Karpas-422 (cell line): ENCODE measurements at regions not wholly inside any gene's neighbourhood (a gene's known extent, or its start where the extent isn't known, plus 50 kb on each side); places are given as distances from the start of the nearest gene placed in this dataset.

Experiments used
- DNase-seq: peaks from one replicate; pipeline ENCODE4 v3.0.0-alpha.2; 2015
- H2AFZ ChIP-seq: fragments of 200-600 bp; sonication (generic); 2 replicates; pipeline ENCODE4 v1.6.1; 2014; ENCODE audit warnings: antibody characterized with exemption, low read length, mixed read lengths
- H3K27ac ChIP-seq: fragments of 200-600 bp; sonication (generic); 2 replicates; pipeline ENCODE4 v1.5.1; 2014; ENCODE audit warnings: mild to moderate bottlenecking, low read length, moderate library complexity
- H3K27me3 ChIP-seq: fragments of 200-600 bp; sonication (generic); 2 replicates; pipeline ENCODE4 v1.6.1; 2014; ENCODE audit warnings: low read length, mixed read lengths
- H3K36me3 ChIP-seq: fragments of 200-600 bp; sonication (generic); 2 replicates; pipeline ENCODE4 v1.6.1; 2014; ENCODE audit warnings: low read length, mixed read lengths; ENCODE audit not compliant: insufficient read depth
- H3K4me1 ChIP-seq: fragments of 200-600 bp; sonication (generic); 2 replicates; pipeline ENCODE4 v1.6.1; 2014; ENCODE audit warnings: mild to moderate bottlenecking, low read length, mixed read lengths
- H3K4me2 ChIP-seq: fragments of 200-600 bp; sonication (generic); 2 replicates; pipeline ENCODE4 v1.6.1; 2014; ENCODE audit warnings: low read length, low read depth, mild to moderate bottlenecking; ENCODE audit not compliant: poor library complexity, severe bottlenecking
- H3K4me3 ChIP-seq: fragments of 200-600 bp; sonication (generic); 2 replicates; pipeline ENCODE4 v1.5.1; 2014; ENCODE audit warnings: mild to moderate bottlenecking, antibody characterized with exemption, low read length, mixed read lengths
- H3K79me2 ChIP-seq: fragments of 200-600 bp; sonication (generic); 2 replicates; pipeline ENCODE4 v1.6.1; 2014; ENCODE audit warnings: mild to moderate bottlenecking, low read length, mixed read lengths
- H3K9ac ChIP-seq: fragments of 200-600 bp; sonication (generic); 2 replicates; pipeline ENCODE4 v1.6.0; 2014; ENCODE audit warnings: low read length
- H3K9me2 ChIP-seq: fragments of 200-600 bp; sonication (generic), shearing (Covaris generic); replicated peaks from 2 replicates; pipeline ENCODE4 v1.6.0; 2014; ENCODE audit warnings: mild to moderate bottlenecking, low read length, moderate library complexity; ENCODE audit not compliant: insufficient read depth
- H3K9me3 ChIP-seq: fragments of 300-700, 200-600 bp; sonication (generic); 2 replicates; pipeline ENCODE4 v1.6.1; 2014; ENCODE audit warnings: low read length, mixed read lengths
- H4K20me1 ChIP-seq: fragments of 200-600 bp; sonication (generic); 2 replicates; pipeline ENCODE4 v1.6.1; 2014; ENCODE audit warnings: mild to moderate bottlenecking, antibody characterized with exemption, low read length, low read depth; ENCODE audit not compliant: insufficient read depth

DNA sequence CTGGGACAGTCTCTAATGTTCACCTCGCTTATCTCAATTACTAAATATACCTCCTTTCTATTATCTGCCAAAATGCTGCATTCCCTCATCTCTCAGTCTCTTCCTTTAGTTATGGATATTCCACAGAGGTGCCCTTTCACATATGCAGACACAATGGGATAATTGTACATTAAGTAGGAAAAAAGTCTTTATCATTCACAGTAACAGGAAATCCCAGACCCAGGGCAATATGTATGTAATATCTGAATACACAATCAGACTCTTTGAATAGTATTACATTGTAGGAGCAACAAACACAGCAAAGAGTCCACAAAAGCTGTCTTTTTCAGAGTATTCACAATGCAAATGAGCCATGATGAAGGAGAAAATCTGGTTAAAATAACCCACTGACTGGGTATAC lies 1399.0 kb upstream of the ZEB2 start:
- H3K9me3 ChIP-seq: no peaks in the 10 kb centered on the region
- no peaks in the 10 kb centered on the region for H4K20me1 ChIP-seq
- no peaks in the 10 kb centered on the region for H3K79me2 ChIP-seq
- H3K9me2 ChIP-seq: no peaks in the 10 kb centered on the region
- H2AFZ ChIP-seq: no peak overlapping the region
- no peaks in the 10 kb centered on the region for H3K36me3 ChIP-seq
- no peak for DNase-seq
- no peak overlapping the region for H3K4me2 ChIP-seq
- no peaks in the 10 kb centered on the region for H3K4me1 ChIP-seq
- H3K27me3 ChIP-seq: no peaks in the 10 kb centered on the region
- H3K27ac ChIP-seq: no peak overlapping the region
- H3K9ac ChIP-seq: no peak overlapping the region
- no peak overlapping the region for H3K4me3 ChIP-seq

DNA sequence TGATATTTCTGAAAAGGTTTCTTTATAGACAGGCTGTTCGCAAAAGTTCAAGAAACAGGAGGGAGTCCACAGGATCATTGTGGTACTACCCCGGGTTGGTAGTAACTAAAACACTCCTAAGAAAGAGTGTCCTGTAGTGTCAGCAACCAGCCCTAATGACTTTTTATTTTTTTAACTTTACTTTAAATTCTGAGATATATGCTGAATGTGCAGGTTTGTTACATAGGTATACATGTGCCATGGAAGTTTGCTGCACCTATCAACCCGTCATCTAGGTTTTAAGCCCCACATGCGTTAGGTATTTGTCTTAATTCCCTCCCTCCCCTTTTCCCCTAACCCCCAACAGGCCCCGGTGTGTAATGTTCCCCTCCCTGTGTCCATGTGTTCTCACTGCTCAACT lies 1396.9 kb upstream of the ZEB2 start:
- no peaks in the 10 kb centered on the region for H3K9me3 ChIP-seq
- no peaks in the 10 kb centered on the region for H3K36me3 ChIP-seq
- H3K27me3 ChIP-seq: no peaks in the 10 kb centered on the region
- no peak overlapping the region for H3K27ac ChIP-seq
- no peaks in the 10 kb centered on the region for H3K4me1 ChIP-seq
- DNase-seq: no peak
- no peak overlapping the region for H2AFZ ChIP-seq
- no peaks in the 10 kb centered on the region for H3K79me2 ChIP-seq
- H3K4me3 ChIP-seq: no peak overlapping the region
- no peak overlapping the region for H3K4me2 ChIP-seq
- H3K9ac ChIP-seq: no peak overlapping the region
- no peaks in the 10 kb centered on the region for H4K20me1 ChIP-seq
- H3K9me2 ChIP-seq: no peaks in the 10 kb centered on the region

DNA sequence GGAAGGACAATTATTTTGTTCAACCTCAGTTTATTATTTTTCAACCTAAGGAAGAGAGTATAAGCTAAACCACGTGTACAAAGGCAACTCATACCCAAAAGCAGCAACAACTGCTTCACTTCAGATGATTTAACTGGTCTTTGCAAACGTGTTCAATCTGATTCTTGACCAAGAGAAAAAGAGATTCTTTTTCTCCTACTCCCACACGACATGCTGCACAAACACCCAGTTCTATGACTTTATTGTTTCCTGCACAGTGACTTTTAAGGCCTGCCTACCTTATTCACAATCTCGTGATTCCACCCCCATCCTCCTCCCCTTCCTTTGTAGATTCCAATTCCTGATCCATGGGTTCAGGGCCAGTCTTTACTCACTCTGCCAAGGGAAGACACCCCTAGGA lies 1394.8 kb upstream of the ZEB2 start:
- no peaks in the 10 kb centered on the region; the same call in 1 of the 2 replicates for H3K27me3 ChIP-seq
- no peaks in the 10 kb centered on the region for H3K36me3 ChIP-seq
- H3K9ac ChIP-seq: no peak overlapping the region
- no peak overlapping the region for H2AFZ ChIP-seq
- H3K27ac ChIP-seq: no peak overlapping the region
- no peaks in the 10 kb centered on the region for H3K4me1 ChIP-seq
- DNase-seq: no peak
- H3K9me2 ChIP-seq: no peaks in the 10 kb centered on the region
- H3K4me3 ChIP-seq: no peak overlapping the region
- H3K9me3 ChIP-seq: no peaks in the 10 kb centered on the region
- H3K79me2 ChIP-seq: no peaks in the 10 kb centered on the region
- no peaks in the 10 kb centered on the region for H4K20me1 ChIP-seq
- no peak overlapping the region for H3K4me2 ChIP-seq

DNA sequence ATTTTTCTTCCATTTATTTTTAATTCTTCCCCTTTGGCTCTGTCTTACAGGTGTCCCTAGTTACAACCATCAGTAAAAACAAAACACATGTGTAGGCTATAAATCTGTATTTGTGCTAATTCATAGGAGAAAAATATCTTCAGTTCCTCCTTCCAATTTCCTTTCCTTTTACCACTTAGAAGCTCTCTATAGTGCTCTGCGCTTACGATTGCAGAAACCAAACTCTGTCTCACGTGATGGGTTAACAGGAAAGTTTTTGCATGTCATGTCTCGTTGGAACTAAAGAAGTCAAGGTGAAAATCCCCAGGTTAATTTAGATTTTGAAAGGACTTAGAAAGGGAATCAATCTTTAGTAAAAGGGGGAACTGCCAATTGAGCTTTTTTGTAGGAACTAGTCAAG lies 1390.5 kb upstream of the ZEB2 start:
- Histone ChIP-seq H3K27me3 (no peaks in the 10 kb centered on the region; the same call in 1 of the 2 replicates), H3K79me2 (no peaks in the 10 kb centered on the region), H3K36me3 (no peaks in the 10 kb centered on the region), H3K9me3 (no peaks in the 10 kb centered on the region), H3K4me1 (no peaks in the 10 kb centered on the region), H3K27ac (no peak overlapping the region), H3K9me2 (no peaks in the 10 kb centered on the region), H3K9ac (no peak overlapping the region), H3K4me3 (no peak overlapping the region), H3K4me2 (no peak overlapping the region), H2AFZ (no peak overlapping the region), H4K20me1 (no peaks in the 10 kb centered on the region)
- no peak for DNase-seq

DNA sequence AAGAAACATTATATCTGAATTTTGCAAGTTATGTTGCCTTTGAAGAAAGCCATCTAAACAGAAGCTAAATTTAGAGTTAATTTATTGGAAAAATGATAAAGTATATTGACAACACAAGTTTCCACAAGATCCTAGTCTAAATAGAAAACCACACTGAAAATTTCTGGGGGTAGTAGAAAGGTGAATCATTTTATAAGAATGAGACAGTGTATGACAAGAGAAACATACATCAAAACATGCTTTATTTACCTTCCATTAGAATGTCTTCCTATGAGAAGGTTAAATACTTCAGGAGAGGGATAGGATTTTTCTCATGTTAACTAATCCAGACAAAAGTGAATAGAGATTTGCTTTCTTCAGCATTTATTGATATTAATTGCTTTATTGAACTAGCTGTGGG lies 1389.8 kb upstream of the ZEB2 start:
- Histone ChIP-seq H3K4me1 (no peaks in the 10 kb centered on the region), H3K4me2 (no peak overlapping the region), H3K9ac (no peak overlapping the region), H3K9me3 (no peaks in the 10 kb centered on the region), H3K9me2 (no peaks in the 10 kb centered on the region), H2AFZ (no peak overlapping the region), H3K79me2 (no peaks in the 10 kb centered on the region), H3K36me3 (no peaks in the 10 kb centered on the region), H3K4me3 (no peak overlapping the region), H4K20me1 (no peaks in the 10 kb centered on the region), H3K27ac (no peak overlapping the region), H3K27me3 (no peaks in the 10 kb centered on the region; the same call in 1 of the 2 replicates)
- no peak for DNase-seq

DNA sequence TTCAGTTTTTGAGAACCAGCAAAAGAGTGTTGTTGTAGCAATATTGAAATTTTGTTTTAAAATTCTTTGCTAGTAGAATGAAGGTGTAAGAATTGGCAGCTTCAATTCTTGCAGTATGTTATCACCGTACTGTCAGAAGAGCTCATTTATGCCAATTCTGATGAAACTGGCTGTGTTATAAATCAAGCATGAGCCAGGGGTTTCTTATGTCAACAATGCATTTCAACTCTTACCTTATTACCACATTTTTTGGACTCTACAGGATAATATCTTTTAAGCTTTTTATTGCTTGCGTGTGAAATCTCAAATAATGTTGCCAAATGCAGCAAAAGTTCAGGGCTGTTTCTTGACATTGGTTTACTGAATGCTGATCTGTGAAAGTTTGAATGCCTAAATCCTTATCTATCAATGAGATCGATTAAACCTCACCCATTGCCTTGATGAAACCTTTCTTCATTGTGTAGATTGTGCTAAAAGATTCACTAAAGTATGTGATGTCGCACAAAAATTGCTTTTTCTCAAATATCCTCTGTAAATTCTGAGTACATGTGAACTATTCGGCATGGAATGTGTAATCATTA lies 1389.3 kb upstream of the ZEB2 start:
- Histone ChIP-seq H3K4me3 (no peak overlapping the region), H3K79me2 (no peaks in the 10 kb centered on the region), H3K9me2 (no peaks in the 10 kb centered on the region), H3K27me3 (no peaks in the 10 kb centered on the region; the same call in 1 of the 2 replicates), H3K9ac (no peak overlapping the region), H3K36me3 (no peaks in the 10 kb centered on the region), H3K4me2 (no peak overlapping the region), H3K9me3 (no peaks in the 10 kb centered on the region), H3K4me1 (no peaks in the 10 kb centered on the region), H4K20me1 (no peaks in the 10 kb centered on the region), H2AFZ (no peak overlapping the region), H3K27ac (no peak overlapping the region)
- DNase-seq: no peak

DNA sequence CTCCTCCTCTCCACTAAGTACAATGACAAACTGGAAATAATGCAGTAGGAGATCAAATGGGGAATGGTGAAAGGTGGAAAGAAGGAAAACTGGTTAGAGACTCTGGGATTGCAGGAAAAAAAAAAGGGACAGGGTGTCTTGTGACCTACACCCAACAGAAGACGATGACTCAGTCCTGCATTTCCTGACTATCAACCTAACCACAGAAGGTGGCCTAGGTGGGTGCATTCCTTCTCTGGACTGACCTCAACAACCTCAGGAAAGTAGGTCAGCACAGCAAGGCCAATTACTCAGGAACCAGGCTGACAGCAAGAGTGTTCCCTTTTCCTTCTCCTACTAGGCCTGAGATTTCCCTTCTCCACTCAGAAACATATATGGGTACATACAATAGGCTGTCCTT lies 1386.4 kb upstream of the ZEB2 start:
- no peak overlapping the region for H3K4me3 ChIP-seq

DNA sequence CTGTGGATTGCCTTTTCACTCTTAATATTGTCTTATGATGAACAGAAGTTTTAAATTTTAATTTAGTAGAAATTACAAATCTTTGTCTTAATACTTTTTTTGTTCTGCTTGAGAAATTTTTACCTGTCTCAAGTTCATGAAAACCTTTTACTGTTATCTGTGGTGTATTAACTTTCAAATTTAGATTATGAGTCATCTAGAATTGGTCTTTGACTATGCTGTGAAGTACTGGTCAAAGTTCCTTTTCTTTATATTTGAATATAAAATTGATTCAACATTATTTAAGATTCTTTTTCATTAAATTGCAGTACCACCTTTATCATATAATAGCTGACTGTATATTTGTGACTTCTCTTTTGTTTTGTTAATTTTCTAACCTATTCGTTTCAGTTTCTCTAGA lies 1385.5 kb upstream of the ZEB2 start:
- no peaks in the 10 kb centered on the region for H3K79me2 ChIP-seq
- no peaks in the 10 kb centered on the region for H3K36me3 ChIP-seq
- no peak overlapping the region for H3K4me3 ChIP-seq
- no peak overlapping the region for H3K4me2 ChIP-seq
- H3K27me3 ChIP-seq: no peaks in the 10 kb centered on the region; the same call in 1 of the 2 replicates
- H3K9ac ChIP-seq: no peak overlapping the region
- no peak overlapping the region for H2AFZ ChIP-seq
- no peaks in the 10 kb centered on the region for H4K20me1 ChIP-seq
- H3K9me3 ChIP-seq: no peaks in the 10 kb centered on the region
- H3K27ac ChIP-seq: no peak overlapping the region
- no peak for DNase-seq
- no peaks in the 10 kb centered on the region for H3K9me2 ChIP-seq
- H3K4me1 ChIP-seq: no peaks in the 10 kb centered on the region

More for the DNA sequence above, 1386.4 kb upstream of the ZEB2 start:
- Histone ChIP-seq H4K20me1 (no peaks in the 10 kb centered on the region), H3K4me2 (no peak overlapping the region), H3K9me2 (no peaks in the 10 kb centered on the region), H3K27me3 (no peaks in the 10 kb centered on the region; the same call in 1 of the 2 replicates), H2AFZ (no peak overlapping the region), H3K9ac (no peak overlapping the region), H3K27ac (no peak overlapping the region), H3K9me3 (no peaks in the 10 kb centered on the region), H3K4me1 (no peaks in the 10 kb centered on the region), H3K79me2 (no peaks in the 10 kb centered on the region), H3K36me3 (no peaks in the 10 kb centered on the region)
- no peak for DNase-seq

DNA sequence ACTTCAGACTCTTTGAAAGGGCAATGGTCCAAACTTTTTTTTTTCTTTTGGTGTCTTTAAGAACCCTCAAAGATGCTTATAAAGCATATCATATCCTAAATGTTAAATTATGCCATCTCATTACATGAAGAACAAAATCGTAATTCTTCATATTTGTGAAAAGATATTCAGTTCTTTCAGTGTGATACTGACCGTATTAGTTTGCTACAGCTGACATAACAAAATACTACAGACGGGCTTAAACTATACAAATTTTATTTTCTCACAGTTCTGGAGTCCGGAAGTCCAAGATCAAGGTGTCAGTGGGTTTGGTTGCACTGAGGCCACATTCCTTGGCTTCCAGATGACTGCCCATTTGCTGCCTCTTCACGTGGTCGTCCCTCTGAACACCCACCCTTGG lies 1377.2 kb upstream of the ZEB2 start:
- Histone ChIP-seq H3K27me3 (no peaks in the 10 kb centered on the region), H3K9me2 (no peaks in the 10 kb centered on the region), H3K27ac (no peak overlapping the region), H3K4me3 (no peak overlapping the region), H3K9ac (no peak overlapping the region), H3K36me3 (no peaks in the 10 kb centered on the region), H2AFZ (no peak overlapping the region), H3K4me1 (no peaks in the 10 kb centered on the region), H3K4me2 (no peak overlapping the region), H3K79me2 (no peaks in the 10 kb centered on the region), H4K20me1 (no peaks in the 10 kb centered on the region), H3K9me3 (no peaks in the 10 kb centered on the region)
- DNase-seq: no peak
